GM18502 (cell line): ENCODE measurements at regions not wholly inside any gene's neighbourhood (a gene's known extent, or its start where the extent isn't known, plus 50 kb on each side); places are given as distances from the start of the nearest gene placed in this dataset.
"Not testable (repeated sequence)": the region's sequence is repeated elsewhere in the genome, so short reads cannot be mapped to it uniquely, and the experiment has no call there.

Experiments used
- ATAC-seq: cut with Tn5 transposase; IDR thresholded peaks from one replicate; pipeline ENCODE4 v1.9.1; 2021; ENCODE audit warnings: mild to moderate bottlenecking; ENCODE audit not compliant: unreplicated experiment, poor library complexity

- no peak for ATAC-seq
These were observed 1104.8 kb upstream of the COX7C start for GRCh38 chr5:85512896-85513295.

- no peak for ATAC-seq
These were observed 1102.2 kb upstream of the COX7C start for GRCh38 chr5:85515588-85515987.

- no peak for ATAC-seq
These were observed 1100.4 kb upstream of the COX7C start for GRCh38 chr5:85517386-85517785.

GRCh38 chr5:85533341-85534047 lies 1084.2 kb upstream of the COX7C start:
- ATAC-seq: no peak

GRCh38 chr5:85538362-85538761 lies 1079.4 kb upstream of the COX7C start:
- ATAC-seq: no peak

- no peak for ATAC-seq
These were observed 1072.6 kb upstream of the COX7C start for GRCh38 chr5:85545129-85545528.

GRCh38 chr5:85549229-85549628 lies 1068.5 kb upstream of the COX7C start:
- ATAC-seq: no peak

GRCh38 chr5:85549836-85550599 lies 1067.7 kb upstream of the COX7C start:
- ATAC-seq: no peak

GRCh38 chr5:85556464-85556863 lies 1061.3 kb upstream of the COX7C start:
- no peak for ATAC-seq

GRCh38 chr5:85576666-85577065 lies 1041.1 kb upstream of the COX7C start:
- no peak for ATAC-seq

- ATAC-seq: not testable (repeated sequence)
These were observed 1029.9 kb upstream of the COX7C start for GRCh38 chr5:85587806-85588205.

GRCh38 chr5:85588268-85588667 lies 1029.5 kb upstream of the COX7C start:
- ATAC-seq: not testable (repeated sequence)

GRCh38 chr5:85590764-85591163 lies 1027.0 kb upstream of the COX7C start:
- no peak for ATAC-seq

GRCh38 chr5:85591311-85591710 lies 1026.4 kb upstream of the COX7C start:
- ATAC-seq: no peak

GRCh38 chr5:85602843-85603242 lies 1014.9 kb upstream of the COX7C start:
- no peak for ATAC-seq

- ATAC-seq: no peak
These were observed 1013.4 kb upstream of the COX7C start for GRCh38 chr5:85604378-85604777.

- ATAC-seq: no peak
These were observed 1013.0 kb upstream of the COX7C start for GRCh38 chr5:85604786-85605185.

- ATAC-seq: no peak
These were observed 1012.4 kb upstream of the COX7C start for GRCh38 chr5:85605381-85605780.

- ATAC-seq: no peak
These were observed 1003.3 kb upstream of the COX7C start for GRCh38 chr5:85614489-85614888.

- ATAC-seq: no peak
These were observed 996.1 kb upstream of the COX7C start for GRCh38 chr5:85621668-85622067.

- no peak for ATAC-seq
These were observed 989.6 kb upstream of the COX7C start for GRCh38 chr5:85628153-85628552.
